HFFc6 (cell line): ENCODE measurements at regions not wholly inside any gene's neighbourhood (a gene's known extent, or its start where the extent isn't known, plus 50 kb on each side); places are given as distances from the start of the nearest gene placed in this dataset.
"Not testable (repeated sequence)": the region's sequence is repeated elsewhere in the genome, so short reads cannot be mapped to it uniquely, and the experiment has no call there.

Source experiments
- DNase-seq: peaks from one replicate; pipeline ENCODE4 v3.0.0-alpha.2; 2018
- H3K27ac Mint-ChIP-seq: 2 replicates; pipeline ENCODE4 v1.8.0; 2020; ENCODE audit warnings: mild to moderate bottlenecking, mixed read lengths
- H3K27me3 Mint-ChIP-seq: 2 replicates; pipeline ENCODE4 v1.8.0; 2021; ENCODE audit warnings: mild to moderate bottlenecking, moderate library complexity, mixed read lengths; ENCODE audit not compliant: insufficient read depth
- H3K36me3 Mint-ChIP-seq: 2 replicates; pipeline ENCODE4 v1.8.0; 2021; ENCODE audit warnings: low read depth, mixed read lengths
- H3K4me1 Mint-ChIP-seq: 2 replicates; pipeline ENCODE4 v1.8.0; 2020; ENCODE audit warnings: low read depth, mixed read lengths
- H3K4me3 Mint-ChIP-seq: 2 replicates; pipeline ENCODE4 v1.8.0; 2020; ENCODE audit warnings: mild to moderate bottlenecking, moderate library complexity, mixed read lengths
- H3K9me3 Mint-ChIP-seq: 2 replicates; pipeline ENCODE4 v1.8.0; 2020; ENCODE audit warnings: mild to moderate bottlenecking, mixed read lengths
- CTCF ChIP-seq: fragments of 200-600 bp; sonication (generic); IDR thresholded peaks from 2 replicates; pipeline ENCODE4 v1.5.0; 2021; ENCODE audit warnings: antibody characterized with exemption, mild to moderate bottlenecking

- Mint-ChIP-seq H3K27me3 (no peaks in the 10 kb centered on the region), H3K9me3 (no peaks in the 10 kb centered on the region), H3K4me3 (no peak overlapping the region), H3K4me1 (no peaks in the 10 kb centered on the region), H3K36me3 (no peaks in the 10 kb centered on the region), H3K27ac (no peak overlapping the region)
- TF ChIP-seq CTCF, result no peak
- DNase-seq, result no peak
Observed at GRCh38 chr14:89695846-89696245, 258.7 kb downstream of the EFCAB11 start.

GRCh38 chr14:89690139-89690538 lies 264.4 kb downstream of the EFCAB11 start:
- no peak for DNase-seq
- Mint-ChIP-seq H3K4me1 (no peaks in the 10 kb centered on the region), H3K4me3 (no peak overlapping the region), H3K27me3 (0 out of 2 replicates have a peak, but pooled peaks cover 1% of the 10 kb centered on the region), H3K27ac (no peak overlapping the region), H3K36me3 (peaks cover 8% of the 10 kb centered on the region; the same call in 1 of the 2 replicates), H3K9me3 (peaks cover 4% of the 10 kb centered on the region)
- TF ChIP-seq CTCF, result no peak

GRCh38 chr14:89689711-89690110 lies 264.8 kb downstream of the EFCAB11 start:
- not testable (repeated sequence) for H3K4me3 Mint-ChIP-seq, H3K9me3 Mint-ChIP-seq, H3K27ac Mint-ChIP-seq, H3K36me3 Mint-ChIP-seq, DNase-seq, H3K4me1 Mint-ChIP-seq, H3K27me3 Mint-ChIP-seq

- TF ChIP-seq CTCF, result no peak
- peaks cover 8% of the 10 kb centered on the region; the same call in 1 of the 2 replicates for H3K36me3 Mint-ChIP-seq
- H3K27ac Mint-ChIP-seq, result no peak overlapping the region
- no peak overlapping the region for H3K4me3 Mint-ChIP-seq
- H3K27me3 Mint-ChIP-seq, result 0 out of 2 replicates have a peak, but pooled peaks cover 1% of the 10 kb centered on the region
- peaks cover 4% of the 10 kb centered on the region for H3K9me3 Mint-ChIP-seq
- no peaks in the 10 kb centered on the region for H3K4me1 Mint-ChIP-seq
- DNase-seq, result no peak
Observed at GRCh38 chr14:89688507-89689211, 265.9 kb downstream of the EFCAB11 start.

GRCh38 chr14:89687129-89687528 lies 267.4 kb downstream of the EFCAB11 start:
- H3K27ac Mint-ChIP-seq, H3K9me3 Mint-ChIP-seq, H3K36me3 Mint-ChIP-seq, H3K4me1 Mint-ChIP-seq, H3K27me3 Mint-ChIP-seq, DNase-seq, H3K4me3 Mint-ChIP-seq: not testable (repeated sequence)

- H3K27ac Mint-ChIP-seq, result no peak overlapping the region
- no peak for DNase-seq
- 0 out of 2 replicates have a peak, but pooled peaks cover 1% of the 10 kb centered on the region for H3K27me3 Mint-ChIP-seq
- peaks cover 4% of the 10 kb centered on the region for H3K9me3 Mint-ChIP-seq
- H3K4me3 Mint-ChIP-seq, result no peak overlapping the region
- peaks cover 8% of the 10 kb centered on the region; the same call in 1 of the 2 replicates for H3K36me3 Mint-ChIP-seq
- TF ChIP-seq CTCF, result no peak
- H3K4me1 Mint-ChIP-seq, result 0 out of 2 replicates have a peak, but pooled peaks cover 11% of the 10 kb centered on the region
Observed at GRCh38 chr14:89684139-89684538, 267.1 kb upstream of the FOXN3 start.
